ENCODE measurements at regions not wholly inside any gene's neighbourhood (a gene's known extent, or its start where the extent isn't known, plus 50 kb on each side); places are given as distances from the start of the nearest gene placed in this dataset.
"Not testable (repeated sequence)": the region's sequence is repeated elsewhere in the genome, so short reads cannot be mapped to it uniquely, and the experiment has no call there.

- in situ Hi-C loops (cut with MboI; ENCODE audit: low pct_unique_long_range_greater_than_20kb, low sequenced_read_pairs) = no loop called here
- DNase-seq = no peak
Observed at GRCh38 chr12:131363841-131364495, 346.9 kb upstream of the SFSWAP start.

- in situ Hi-C loops (cut with MboI; ENCODE audit: low pct_unique_long_range_greater_than_20kb, low sequenced_read_pairs) = no loop called here
- no peak for DNase-seq
Observed at GRCh38 chr12:131364903-131365820, 345.7 kb upstream of the SFSWAP start.

- no peak for DNase-seq
- in situ Hi-C loops (cut with MboI; ENCODE audit: low pct_unique_long_range_greater_than_20kb, low sequenced_read_pairs) = no loop called here
Observed at GRCh38 chr12:131365821-131366260, 345.0 kb upstream of the SFSWAP start.

DNA sequence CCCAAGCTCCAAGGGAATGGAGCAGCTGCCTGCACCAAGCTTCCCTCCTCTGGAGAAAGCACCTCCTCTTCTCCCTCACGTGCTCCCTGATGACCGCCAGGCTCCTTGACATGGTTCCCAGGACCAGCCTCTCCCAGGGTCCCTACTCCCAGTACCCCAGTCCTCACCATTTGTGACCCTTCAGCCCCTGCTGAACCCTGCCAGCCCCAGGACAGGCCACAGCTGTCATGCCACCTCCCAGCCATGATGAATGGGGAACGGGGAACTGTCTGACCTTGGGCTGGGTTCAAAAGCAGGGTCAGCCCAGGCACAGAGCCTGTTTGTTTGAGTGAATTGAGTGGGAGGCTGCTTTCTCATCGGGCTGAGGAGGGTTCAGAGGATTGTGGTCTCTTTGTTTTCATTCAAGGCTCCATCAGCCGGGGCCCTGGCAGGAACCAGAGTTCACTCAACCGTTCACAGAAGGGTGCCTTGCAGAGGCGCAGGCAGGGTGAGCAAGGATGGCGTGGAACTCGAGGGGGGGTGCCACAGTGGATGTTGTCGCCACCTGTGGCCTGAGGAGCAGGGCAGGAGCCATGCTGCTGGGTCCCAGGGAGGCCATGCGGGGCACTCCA, 344.5 kb upstream of the SFSWAP start:
- in situ Hi-C loops (cut with MboI; ENCODE audit: low pct_unique_long_range_greater_than_20kb, low sequenced_read_pairs) = no loop called here
- no peak for DNase-seq

GRCh38 chr12:131367067-131367982, 343.6 kb upstream of the SFSWAP start:
- DNase-seq; in situ Hi-C loops (cut with MboI; ENCODE audit: low pct_unique_long_range_greater_than_20kb, low sequenced_read_pairs): not testable (repeated sequence)

GRCh38 chr12:131367983-131368667, 342.8 kb upstream of the SFSWAP start:
- in situ Hi-C loops (cut with MboI; ENCODE audit: low pct_unique_long_range_greater_than_20kb, low sequenced_read_pairs) = no loop called here
- no peak for DNase-seq

- DNase-seq = no peak
- in situ Hi-C loops (cut with MboI; ENCODE audit: low pct_unique_long_range_greater_than_20kb, low sequenced_read_pairs) = no loop called here
Observed at GRCh38 chr12:131368668-131369071, 342.2 kb upstream of the SFSWAP start.

- DNase-seq = no peak
- in situ Hi-C loops (cut with MboI; ENCODE audit: low pct_unique_long_range_greater_than_20kb, low sequenced_read_pairs) = no loop called here
Observed at GRCh38 chr12:131369094-131369845, 341.6 kb upstream of the SFSWAP start.

DNA sequence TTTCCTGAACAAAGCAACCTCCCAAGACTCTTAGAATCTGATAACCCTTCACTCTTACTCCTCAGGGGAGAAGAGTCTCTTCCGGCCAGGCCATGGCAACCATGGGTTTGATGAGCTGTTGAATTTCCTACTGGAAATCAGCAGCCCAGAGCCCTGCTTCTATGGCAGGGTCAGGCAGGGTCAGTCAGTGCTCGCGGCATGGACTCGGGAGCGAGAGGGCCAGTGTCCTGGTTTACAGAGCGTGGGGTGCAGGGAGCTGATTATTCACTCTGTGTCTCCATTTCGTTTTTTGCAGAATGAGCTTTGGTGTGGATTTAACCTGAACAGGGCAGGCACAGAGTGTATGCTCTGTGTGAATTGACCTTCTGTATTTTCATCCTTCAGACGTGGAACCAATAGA, 340.6 kb upstream of the SFSWAP start:
- in situ Hi-C loops (cut with MboI; ENCODE audit: low pct_unique_long_range_greater_than_20kb, low sequenced_read_pairs) = no loop called here
- no peak for DNase-seq

GRCh38 chr12:131370791-131371347, 340.0 kb upstream of the SFSWAP start:
- in situ Hi-C loops (cut with MboI; ENCODE audit: low pct_unique_long_range_greater_than_20kb, low sequenced_read_pairs) = no loop called here
- no peak for DNase-seq

- DNase-seq = no peak
- in situ Hi-C loops (cut with MboI; ENCODE audit: low pct_unique_long_range_greater_than_20kb, low sequenced_read_pairs) = no loop called here
Observed at GRCh38 chr12:131371401-131372170, 339.3 kb upstream of the SFSWAP start.

DNA sequence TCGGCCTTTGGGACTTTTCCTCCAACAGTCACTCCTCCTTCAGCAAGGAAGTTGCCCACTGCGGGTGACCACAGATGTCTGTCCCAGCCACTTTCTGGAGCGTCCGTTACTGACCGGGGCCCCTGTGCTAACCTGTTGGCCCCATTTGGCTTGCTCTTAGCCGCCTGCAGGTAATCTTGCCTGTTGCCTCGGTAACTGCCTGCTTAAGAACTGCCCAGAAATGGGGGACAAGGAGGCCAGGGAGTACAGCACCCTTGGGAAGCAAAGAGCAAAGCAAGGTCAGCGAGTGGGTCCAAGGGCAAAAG, 338.8 kb upstream of the SFSWAP start:
- in situ Hi-C loops (cut with MboI; ENCODE audit: low pct_unique_long_range_greater_than_20kb, low sequenced_read_pairs) = no loop called here
- no peak for DNase-seq

GRCh38 chr12:131372706-131373195, 338.1 kb upstream of the SFSWAP start:
- no peak for DNase-seq
- in situ Hi-C loops (cut with MboI; ENCODE audit: low pct_unique_long_range_greater_than_20kb, low sequenced_read_pairs) = no loop called here

DNA sequence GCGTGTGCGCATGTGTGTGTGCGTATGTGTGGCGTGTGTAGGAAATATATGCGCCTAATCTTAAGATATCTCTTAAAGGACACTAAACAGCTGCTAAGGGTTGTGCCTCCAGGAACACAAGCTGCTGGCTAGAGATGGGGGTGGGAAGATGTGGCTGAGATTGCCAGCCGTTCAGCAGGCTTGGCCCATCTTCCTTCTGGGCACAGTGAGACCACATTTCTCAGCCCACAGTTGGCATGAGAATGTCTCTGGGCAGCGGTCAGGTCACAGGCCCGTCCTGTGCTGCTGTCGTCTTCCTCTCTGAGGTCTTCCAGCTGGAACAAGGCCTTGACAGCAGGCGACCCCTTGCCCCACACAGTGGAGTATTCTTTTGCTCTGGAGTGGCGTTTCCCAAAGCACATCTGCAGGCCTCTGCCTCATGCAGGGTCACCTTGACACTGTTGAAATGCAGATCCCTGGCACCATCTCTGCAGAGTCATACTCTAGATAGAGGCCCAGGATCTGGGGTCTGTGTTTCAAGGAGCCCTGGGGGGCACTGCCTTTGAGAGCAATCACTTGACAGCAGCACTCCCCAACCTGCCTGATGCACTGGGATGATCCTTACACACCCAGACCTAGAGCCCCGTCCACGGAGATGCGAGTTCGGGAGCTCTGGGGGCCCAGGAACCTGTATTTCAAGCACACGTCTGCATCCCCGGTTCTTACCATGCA, 335.5 kb upstream of the SFSWAP start:
- DNase-seq = no peak
- in situ Hi-C loops (cut with MboI; ENCODE audit: low pct_unique_long_range_greater_than_20kb, low sequenced_read_pairs) = no loop called here

- in situ Hi-C loops (cut with MboI; ENCODE audit: low pct_unique_long_range_greater_than_20kb, low sequenced_read_pairs) = no loop called here
- no peak for DNase-seq
Observed at GRCh38 chr12:131375972-131376345, 334.9 kb upstream of the SFSWAP start.

GRCh38 chr12:131378176-131378842, 332.6 kb upstream of the SFSWAP start:
- DNase-seq = no peak
- in situ Hi-C loops (cut with MboI; ENCODE audit: low pct_unique_long_range_greater_than_20kb, low sequenced_read_pairs) = no loop called here

All from KBM-7 (cell line).